ENCODE measurements at regions not wholly inside any gene's neighbourhood (a gene's known extent, or its start where the extent isn't known, plus 50 kb on each side); places are given as distances from the start of the nearest gene placed in this dataset.

- H3K4me3 ChIP-seq (ENCODE audit: low read depth, low read length): no peak overlapping the region
- TF ChIP-seq MYC (IDR thresholded peaks at IDR 0.05; ENCODE audit: low read depth, low read length) (no peak), CTCF (IDR thresholded peaks at IDR 0.05; ENCODE audit: low read depth, low read length) (no peak), MAX (IDR thresholded peaks at IDR 0.05; ENCODE audit: low read depth, low read length) (no peak), POLR2A (IDR thresholded peaks at IDR 0.05; ENCODE audit: extremely low read depth, insufficient read length) (no peak)
- no peak for DNase-seq (ENCODE audit: low read depth)
Observed at GRCh38 chr6:44627883-44628271, 240.4 kb downstream of the CDC5L start.

- DNase-seq (ENCODE audit: low read depth): no peak
- no peak for TF ChIP-seq CTCF (IDR thresholded peaks at IDR 0.05; ENCODE audit: low read depth, low read length)
- TF ChIP-seq POLR2A (IDR thresholded peaks at IDR 0.05; ENCODE audit: extremely low read depth, insufficient read length): no peak
- no peak for TF ChIP-seq MYC (IDR thresholded peaks at IDR 0.05; ENCODE audit: low read depth, low read length)
- no peak for TF ChIP-seq MAX (IDR thresholded peaks at IDR 0.05; ENCODE audit: low read depth, low read length)
- no peak overlapping the region for H3K4me3 ChIP-seq (ENCODE audit: low read depth, low read length)
Observed at GRCh38 chr6:44628347-44628746, 240.8 kb downstream of the CDC5L start.

- no peak overlapping the region for H3K4me3 ChIP-seq (ENCODE audit: low read depth, low read length)
- no peak for DNase-seq (ENCODE audit: low read depth)
- TF ChIP-seq MYC (IDR thresholded peaks at IDR 0.05; ENCODE audit: low read depth, low read length): no peak
- no peak for TF ChIP-seq MAX (IDR thresholded peaks at IDR 0.05; ENCODE audit: low read depth, low read length)
- no peak for TF ChIP-seq POLR2A (IDR thresholded peaks at IDR 0.05; ENCODE audit: extremely low read depth, insufficient read length)
- no peak for TF ChIP-seq CTCF (IDR thresholded peaks at IDR 0.05; ENCODE audit: low read depth, low read length)
Observed at GRCh38 chr6:44629636-44630035, 242.1 kb downstream of the CDC5L start.

GRCh38 chr6:44630125-44631028 is 242.9 kb downstream of the CDC5L start:
- no peak overlapping the region for H3K4me3 ChIP-seq (ENCODE audit: low read depth, low read length)
- peak; percentile 80 for DNase-seq (ENCODE audit: low read depth)
- TF ChIP-seq MYC (IDR thresholded peaks at IDR 0.05; ENCODE audit: low read depth, low read length): no peak
- peak; percentile 67 for TF ChIP-seq CTCF (IDR thresholded peaks at IDR 0.05; ENCODE audit: low read depth, low read length)

GRCh38 chr6:44631968-44632367 is 244.5 kb downstream of the CDC5L start:
- no peak for DNase-seq (ENCODE audit: low read depth)
- TF ChIP-seq CTCF (IDR thresholded peaks at IDR 0.05; ENCODE audit: low read depth, low read length) (no peak), POLR2A (IDR thresholded peaks at IDR 0.05; ENCODE audit: extremely low read depth, insufficient read length) (no peak), MYC (IDR thresholded peaks at IDR 0.05; ENCODE audit: low read depth, low read length) (no peak), MAX (IDR thresholded peaks at IDR 0.05; ENCODE audit: low read depth, low read length) (no peak)
- no peak overlapping the region for H3K4me3 ChIP-seq (ENCODE audit: low read depth, low read length)
